ENCODE measurements at regions not wholly inside any gene's neighbourhood (a gene's known extent, or its start where the extent isn't known, plus 50 kb on each side); places are given as distances from the start of the nearest gene placed in this dataset.

GRCh38 chr1:81382561-81382960 lies 418.2 kb upstream of the ADGRL2 start:
- DNase-seq (ENCODE audit: low spot score), result no peak

GRCh38 chr1:81381881-81382280 lies 418.9 kb upstream of the ADGRL2 start:
- DNase-seq (ENCODE audit: low spot score), result no peak

GRCh38 chr1:81380436-81380835 lies 420.3 kb upstream of the ADGRL2 start:
- no peak for DNase-seq (ENCODE audit: low spot score)

- DNase-seq (ENCODE audit: low spot score), result no peak
Measured at GRCh38 chr1:81379430-81379829, 421.3 kb upstream of the ADGRL2 start.

- no peak for DNase-seq (ENCODE audit: low spot score)
Measured at GRCh38 chr1:81377406-81377805, 423.3 kb upstream of the ADGRL2 start.

- DNase-seq (ENCODE audit: low spot score), result no peak
Measured at GRCh38 chr1:81375884-81376548, 424.7 kb upstream of the ADGRL2 start.

GRCh38 chr1:81374481-81374880 lies 426.3 kb upstream of the ADGRL2 start:
- DNase-seq (ENCODE audit: low spot score), result no peak

GRCh38 chr1:81371864-81372263 lies 428.9 kb upstream of the ADGRL2 start:
- no peak for DNase-seq (ENCODE audit: low spot score)

GRCh38 chr1:81369833-81370232 lies 430.9 kb upstream of the ADGRL2 start:
- DNase-seq (ENCODE audit: low spot score), result no peak

GRCh38 chr1:81366173-81366572 lies 434.6 kb upstream of the ADGRL2 start:
- no peak for DNase-seq (ENCODE audit: low spot score)

- no peak for DNase-seq (ENCODE audit: low spot score)
Measured at GRCh38 chr1:81364088-81364487, 436.6 kb upstream of the ADGRL2 start.

GRCh38 chr1:81358151-81358550 lies 442.6 kb upstream of the ADGRL2 start:
- DNase-seq (ENCODE audit: low spot score), result no peak

- no peak for DNase-seq (ENCODE audit: low spot score)
Measured at GRCh38 chr1:81351864-81352263, 448.9 kb upstream of the ADGRL2 start.

- DNase-seq (ENCODE audit: low spot score), result no peak
Measured at GRCh38 chr1:81349194-81349965, 451.4 kb upstream of the ADGRL2 start.

GRCh38 chr1:81345110-81345509 lies 455.6 kb upstream of the ADGRL2 start:
- no peak for DNase-seq (ENCODE audit: low spot score)

- DNase-seq (ENCODE audit: low spot score), result no peak
Measured at GRCh38 chr1:81340239-81340638, 460.5 kb upstream of the ADGRL2 start.

GRCh38 chr1:81337226-81337625 lies 463.5 kb upstream of the ADGRL2 start:
- DNase-seq (ENCODE audit: low spot score), result no peak

- no peak for DNase-seq (ENCODE audit: low spot score)
Measured at GRCh38 chr1:81335876-81336275, 464.9 kb upstream of the ADGRL2 start.

- DNase-seq (ENCODE audit: low spot score), result no peak
Measured at GRCh38 chr1:81330521-81330920, 470.2 kb upstream of the ADGRL2 start.

- no peak for DNase-seq (ENCODE audit: low spot score)
Measured at GRCh38 chr1:81330111-81330510, 470.6 kb upstream of the ADGRL2 start.

GRCh38 chr1:81329041-81329440 lies 471.7 kb upstream of the ADGRL2 start:
- no peak for DNase-seq (ENCODE audit: low spot score)

GRCh38 chr1:81327743-81328142 lies 473.0 kb upstream of the ADGRL2 start:
- no peak for DNase-seq (ENCODE audit: low spot score)

- DNase-seq (ENCODE audit: low spot score), result no peak
Measured at GRCh38 chr1:81327103-81327710, 473.5 kb upstream of the ADGRL2 start.

Data from activated CD4-positive, alpha-beta T cell treated with anti-CD3 and anti-CD28 coated beads, Interleukin-2, Interleukin-4, amounts not matched to agents 100 ng/mL and 50 ng/mL, durations not matched to agents 16 hours and 8 hours (primary cell).